ENCODE measurements at regions not wholly inside any gene's neighbourhood (a gene's known extent, or its start where the extent isn't known, plus 50 kb on each side); places are given as distances from the start of the nearest gene placed in this dataset.

- H3K4me3 ChIP-seq (ENCODE audit: low read depth, low read length) = no peak overlapping the region
- TF ChIP-seq, protein P1, sequence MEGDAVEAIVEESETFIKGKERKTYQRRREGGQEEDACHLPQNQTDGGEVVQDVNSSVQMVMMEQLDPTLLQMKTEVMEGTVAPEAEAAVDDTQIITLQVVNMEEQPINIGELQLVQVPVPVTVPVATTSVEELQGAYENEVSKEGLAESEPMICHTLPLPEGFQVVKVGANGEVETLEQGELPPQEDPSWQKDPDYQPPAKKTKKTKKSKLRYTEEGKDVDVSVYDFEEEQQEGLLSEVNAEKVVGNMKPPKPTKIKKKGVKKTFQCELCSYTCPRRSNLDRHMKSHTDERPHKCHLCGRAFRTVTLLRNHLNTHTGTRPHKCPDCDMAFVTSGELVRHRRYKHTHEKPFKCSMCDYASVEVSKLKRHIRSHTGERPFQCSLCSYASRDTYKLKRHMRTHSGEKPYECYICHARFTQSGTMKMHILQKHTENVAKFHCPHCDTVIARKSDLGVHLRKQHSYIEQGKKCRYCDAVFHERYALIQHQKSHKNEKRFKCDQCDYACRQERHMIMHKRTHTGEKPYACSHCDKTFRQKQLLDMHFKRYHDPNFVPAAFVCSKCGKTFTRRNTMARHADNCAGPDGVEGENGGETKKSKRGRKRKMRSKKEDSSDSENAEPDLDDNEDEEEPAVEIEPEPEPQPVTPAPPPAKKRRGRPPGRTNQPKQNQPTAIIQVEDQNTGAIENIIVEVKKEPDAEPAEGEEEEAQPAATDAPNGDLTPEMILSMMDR (IDR thresholded peaks at IDR 0.05; ENCODE audit: low read depth, low read length) = no peak
Observed at GRCh38 chr14:100979079-100979478, 75.6 kb upstream of the RTL1 start.

- H3K4me3 ChIP-seq (ENCODE audit: low read depth, low read length) = no peak overlapping the region
- TF ChIP-seq, protein P1 (IDR thresholded peaks at IDR 0.05; ENCODE audit: low read depth, low read length) = no peak
Observed at GRCh38 chr14:100979780-100980179, 76.3 kb upstream of the RTL1 start.

DNA sequence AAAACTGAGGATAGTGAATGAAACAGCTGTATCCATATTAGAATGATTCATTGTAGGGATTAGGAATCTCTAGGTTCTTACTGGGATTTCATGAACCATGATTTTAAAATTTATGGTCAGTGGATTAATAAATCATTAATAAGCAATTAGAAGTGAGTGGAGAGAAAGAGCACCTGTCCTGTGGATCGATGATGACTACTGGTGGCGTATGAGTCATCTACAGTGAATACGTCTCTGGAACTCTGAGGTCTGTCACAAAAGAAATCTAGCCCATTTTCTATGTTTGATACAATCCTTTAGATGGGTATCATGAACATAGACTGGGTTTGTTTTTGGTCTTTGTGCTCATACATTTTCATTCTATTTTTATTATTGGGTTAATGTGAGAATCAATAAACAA is 77.3 kb upstream of the RTL1 start:
- TF ChIP-seq, protein P1 (IDR thresholded peaks at IDR 0.05; ENCODE audit: low read depth, low read length) = no peak
- H3K4me3 ChIP-seq (ENCODE audit: low read depth, low read length) = no peak overlapping the region

GRCh38 chr14:100981809-100982208 is 78.3 kb upstream of the RTL1 start:
- H3K4me3 ChIP-seq (ENCODE audit: low read depth, low read length) = no peak overlapping the region
- TF ChIP-seq, protein P1 (IDR thresholded peaks at IDR 0.05; ENCODE audit: low read depth, low read length) = no peak

- no peak overlapping the region for H3K4me3 ChIP-seq (ENCODE audit: low read depth, low read length)
- TF ChIP-seq, protein P1 (IDR thresholded peaks at IDR 0.05; ENCODE audit: low read depth, low read length) = no peak
Observed at GRCh38 chr14:100982353-100982752, 78.8 kb upstream of the RTL1 start.

DNA sequence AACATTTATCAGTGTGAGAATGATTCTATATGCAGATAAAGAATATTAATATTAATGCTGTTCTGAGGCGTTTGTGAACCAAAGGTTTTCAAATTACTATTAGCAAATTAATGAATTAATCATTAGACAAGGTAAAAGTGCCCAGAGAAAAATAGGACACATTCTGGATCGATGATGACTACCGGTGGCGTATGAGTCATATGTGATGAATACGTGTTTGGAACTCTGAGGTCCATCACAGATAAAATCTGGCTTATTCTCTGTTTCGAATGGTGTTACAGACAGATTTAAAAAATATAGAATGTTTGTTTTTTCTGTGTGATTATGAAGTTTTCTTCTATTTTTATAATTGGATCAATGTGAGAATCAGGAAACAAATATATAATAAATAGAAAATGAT is 79.2 kb upstream of the RTL1 start:
- no peak overlapping the region for H3K4me3 ChIP-seq (ENCODE audit: low read depth, low read length)
- TF ChIP-seq, protein P1 (IDR thresholded peaks at IDR 0.05; ENCODE audit: low read depth, low read length) = no peak

- no peak overlapping the region for H3K4me3 ChIP-seq (ENCODE audit: low read depth, low read length)
- TF ChIP-seq, protein P1 (IDR thresholded peaks at IDR 0.05; ENCODE audit: low read depth, low read length) = no peak
Observed at GRCh38 chr14:100983710-100984109, 80.2 kb upstream of the RTL1 start.
